ENCODE measurements at regions not wholly inside any gene's neighbourhood (a gene's known extent, or its start where the extent isn't known, plus 50 kb on each side); places are given as distances from the start of the nearest gene placed in this dataset.

- DNase-seq (ENCODE audit: extremely low read depth in 1 of 2, low read depth in 1 of 2), result no peak
Measured at GRCh38 chr9:70478963-70479641, 64.6 kb upstream of the KLF9 start.

DNA sequence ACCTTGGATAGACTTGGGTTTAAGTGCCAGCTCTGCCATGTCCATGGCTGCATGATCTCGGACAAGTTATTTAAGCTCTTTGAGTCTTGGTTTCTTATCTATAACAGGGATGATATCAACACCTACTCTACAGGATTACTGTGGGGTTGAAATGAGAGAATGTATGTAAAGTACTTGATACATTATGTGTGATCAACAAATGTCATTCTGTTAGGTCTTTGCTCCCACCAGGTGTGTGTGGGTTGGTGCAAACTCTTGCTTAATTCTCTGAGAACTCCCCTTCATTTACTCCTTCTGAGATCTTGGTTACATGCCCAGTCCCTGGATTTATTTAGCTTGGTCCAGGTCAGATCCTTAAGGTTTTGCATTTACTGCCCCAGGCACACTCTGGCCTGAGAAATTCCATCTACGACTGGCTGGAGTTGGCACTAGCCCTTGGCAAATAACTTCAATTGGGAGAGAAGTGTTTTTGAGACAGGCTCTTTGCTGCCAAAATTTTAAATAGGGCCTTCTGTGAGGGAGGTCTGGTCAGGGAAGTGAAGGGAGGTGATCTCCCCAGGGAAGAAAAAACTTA, 63.5 kb upstream of the KLF9 start:
- no peak for DNase-seq (ENCODE audit: extremely low read depth in 1 of 2, low read depth in 1 of 2)

DNA sequence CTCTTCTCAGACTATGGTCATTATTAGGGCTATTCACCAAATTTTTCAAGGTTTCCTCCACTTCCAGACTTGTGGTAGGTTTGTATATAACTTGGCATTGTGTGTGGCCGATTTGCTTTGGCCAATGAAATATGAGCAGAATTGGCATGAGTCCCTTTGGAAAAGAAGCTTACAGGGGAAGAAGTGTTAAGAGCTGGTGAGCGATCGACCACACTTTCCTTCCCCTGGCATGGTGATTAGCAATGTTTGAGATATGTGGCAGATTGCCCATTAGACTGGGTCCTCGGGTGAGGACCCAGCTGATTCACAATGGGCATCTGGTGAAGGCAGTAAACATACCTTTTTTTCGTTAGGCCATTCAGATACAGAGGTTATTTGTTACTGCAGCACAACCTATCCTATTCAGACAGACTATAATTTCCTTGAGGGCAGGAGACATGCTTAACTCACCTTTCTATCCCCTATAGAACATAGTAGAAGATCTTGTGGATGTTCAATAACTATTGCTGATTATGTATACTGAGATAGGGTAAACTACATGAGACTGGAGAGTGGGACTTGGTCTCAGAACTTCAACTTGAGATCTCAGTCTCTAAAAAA, 62.8 kb upstream of the KLF9 start:
- DNase-seq (ENCODE audit: extremely low read depth in 1 of 2, low read depth in 1 of 2), result no peak

DNA sequence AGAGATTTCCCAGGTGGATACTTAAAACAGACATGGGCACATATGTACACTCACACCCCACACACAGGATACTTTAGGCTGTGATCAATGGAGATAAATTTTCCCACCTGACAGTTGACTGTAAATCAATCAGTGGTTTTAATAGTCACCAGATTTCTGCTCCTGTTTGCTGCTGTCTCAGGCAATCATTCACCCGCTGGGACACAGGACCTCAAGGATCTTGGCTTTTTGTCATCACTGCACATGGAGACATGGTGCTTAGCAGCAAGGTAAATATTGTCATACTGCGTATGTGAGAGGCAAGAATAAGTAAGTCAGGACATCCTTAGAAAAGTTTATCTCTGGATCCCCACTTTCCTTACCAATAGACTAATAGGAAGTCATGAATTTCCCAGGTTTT, 60.8 kb upstream of the KLF9 start:
- no peak for DNase-seq (ENCODE audit: extremely low read depth in 1 of 2, low read depth in 1 of 2)

- no peak for DNase-seq (ENCODE audit: extremely low read depth in 1 of 2, low read depth in 1 of 2)
Measured at GRCh38 chr9:70474413-70474812, 60.0 kb upstream of the KLF9 start.

DNA sequence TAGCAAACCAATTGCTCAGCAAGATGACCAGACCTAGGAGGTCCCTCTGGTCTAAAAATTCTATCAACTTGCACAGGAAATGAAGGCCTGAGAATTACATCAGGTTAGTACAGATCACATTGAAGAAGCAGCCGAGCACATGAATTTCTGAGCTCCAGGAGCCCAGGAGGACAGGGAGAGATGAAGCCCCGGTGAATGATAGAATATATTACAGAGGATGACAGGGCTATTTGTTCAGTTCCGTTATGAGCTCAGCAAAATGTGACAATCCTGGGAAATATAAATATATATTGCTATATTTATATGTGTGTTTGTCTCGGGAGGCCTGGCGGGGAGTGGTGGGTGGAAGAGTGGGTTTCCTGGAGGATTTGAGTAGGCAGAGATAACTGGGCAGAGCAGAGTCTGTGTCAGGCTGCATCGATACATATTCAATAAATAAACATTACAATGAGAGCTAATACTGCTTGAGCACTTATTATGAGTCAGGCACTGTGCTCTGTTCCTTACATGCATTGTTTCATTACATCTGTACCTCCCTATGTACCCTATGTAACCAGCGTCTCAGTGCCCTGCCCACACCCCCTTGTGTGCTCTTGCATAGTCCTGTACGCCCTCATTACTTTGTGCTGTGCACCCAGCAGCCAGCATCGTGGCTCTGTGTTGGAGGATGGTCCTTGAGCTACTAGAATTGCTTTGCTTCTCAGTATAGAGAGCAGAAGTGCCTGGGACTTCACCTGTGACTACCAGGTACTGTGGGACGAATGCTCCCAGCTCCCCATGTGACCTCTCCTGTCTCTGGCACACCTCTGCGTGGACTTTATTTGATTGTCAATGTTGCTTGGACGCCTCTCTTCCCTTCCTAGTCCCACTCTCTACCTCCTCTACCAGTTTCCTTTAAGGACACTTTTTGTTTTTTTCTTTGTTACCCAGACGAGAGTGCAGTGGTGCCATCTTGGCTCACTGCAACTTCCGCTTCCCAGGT, 58.1 kb upstream of the KLF9 start:
- DNase-seq (ENCODE audit: extremely low read depth in 1 of 2, low read depth in 1 of 2), result no peak

DNA sequence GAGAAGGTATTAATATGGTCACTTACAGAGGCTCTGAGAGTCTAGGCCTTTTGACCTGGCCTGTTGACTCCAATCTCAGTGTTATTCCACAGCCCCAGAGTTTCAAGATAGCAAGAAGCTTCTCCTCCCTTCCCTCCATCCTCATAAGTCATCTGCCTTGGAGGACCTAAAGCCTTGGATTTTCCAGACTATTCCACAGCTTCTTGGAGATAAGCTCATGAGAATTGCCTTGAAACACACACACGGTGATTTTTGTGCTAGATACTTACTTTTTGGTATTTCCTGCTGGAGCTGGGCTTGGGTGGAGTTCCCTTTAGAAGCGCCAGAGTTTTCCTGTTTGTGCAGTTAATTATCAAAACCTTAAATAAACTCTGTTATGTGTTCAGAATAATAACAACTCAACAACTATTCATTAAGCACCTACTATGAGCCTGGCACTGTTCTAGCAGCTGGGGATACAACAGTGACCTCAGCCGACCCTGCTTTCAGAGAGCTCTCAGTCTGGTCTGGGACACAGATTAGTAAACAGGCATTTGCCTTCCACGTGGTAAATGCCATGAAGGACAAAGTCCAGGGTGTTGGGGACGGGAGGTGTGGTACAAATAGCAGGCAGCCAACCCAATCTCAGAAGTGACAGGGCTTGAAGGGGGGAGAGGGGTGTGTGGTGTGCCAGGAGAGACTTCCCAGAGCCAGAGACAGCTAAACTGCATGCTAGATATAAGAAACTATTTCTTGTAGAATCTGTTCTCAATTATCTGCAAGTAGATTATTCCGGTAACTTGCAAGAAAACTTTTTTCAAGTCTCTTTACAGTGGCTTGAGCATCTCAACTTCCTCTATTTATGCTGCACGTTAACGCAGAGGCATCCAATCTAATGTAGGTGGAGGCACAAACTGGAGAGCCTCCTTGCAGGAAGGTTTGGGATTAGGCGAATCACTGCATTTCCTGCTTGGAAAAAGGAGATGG, 55.9 kb upstream of the KLF9 start:
- no peak for DNase-seq (ENCODE audit: extremely low read depth in 1 of 2, low read depth in 1 of 2)

DNA sequence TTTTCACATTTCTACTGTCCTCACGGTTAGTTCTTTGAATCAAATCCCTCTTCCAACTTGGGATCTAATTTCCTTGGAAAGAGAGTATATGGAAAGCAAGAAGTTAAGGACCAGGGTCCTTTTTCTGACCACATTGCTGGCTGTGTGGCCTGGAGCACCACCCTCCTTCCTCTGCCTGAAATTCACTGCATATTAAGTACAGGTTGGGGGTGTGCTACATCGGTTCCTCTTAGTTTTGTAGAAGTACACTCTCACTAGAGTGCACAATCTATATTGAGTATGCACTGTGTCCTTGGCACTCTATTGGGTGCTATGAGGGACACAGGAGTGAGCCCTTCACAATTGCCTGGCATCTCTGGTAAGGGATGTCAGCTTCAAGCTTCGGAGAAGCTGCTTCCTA, 53.8 kb upstream of the KLF9 start:
- DNase-seq (ENCODE audit: extremely low read depth in 1 of 2, low read depth in 1 of 2), result no peak

GRCh38 chr9:70466976-70467561, 52.6 kb upstream of the KLF9 start:
- DNase-seq (ENCODE audit: extremely low read depth in 1 of 2, low read depth in 1 of 2), result peak in 1 of 2 donors; percentile 38

GRCh38 chr9:70465904-70466303, 51.4 kb upstream of the KLF9 start:
- DNase-seq (ENCODE audit: extremely low read depth in 1 of 2, low read depth in 1 of 2), result no peak

DNA sequence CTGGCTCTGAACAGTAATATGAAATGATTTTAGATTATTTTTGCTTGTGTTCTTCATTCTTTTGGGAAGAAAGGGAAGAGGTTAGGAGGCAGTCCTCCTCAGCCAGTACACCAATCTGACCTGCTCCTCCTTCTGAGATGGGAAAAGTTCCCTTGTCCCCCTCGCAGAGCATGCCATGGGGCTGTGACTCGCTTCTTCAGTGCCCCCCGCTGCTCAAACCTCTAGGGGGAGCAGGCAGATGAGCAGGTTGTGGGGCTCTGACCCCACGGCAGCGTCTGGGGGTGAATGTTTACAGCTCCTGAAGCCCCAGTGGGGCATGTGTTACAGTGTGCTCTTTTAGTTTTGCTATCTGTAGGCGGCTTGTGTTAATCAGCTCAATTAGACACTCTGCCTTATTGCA, 50.9 kb upstream of the KLF9 start:
- no peak for DNase-seq (ENCODE audit: extremely low read depth in 1 of 2, low read depth in 1 of 2)

Measured in stimulated activated CD8-positive, alpha-beta memory T cell treated with anti-CD3 and anti-CD28 coated beads, Interleukin-7, amount 100 ng/mL, for 48 hours (primary cell).